Endodermal cell (in vitro differentiated cells): ENCODE measurements at regions not wholly inside any gene's neighbourhood (a gene's known extent, or its start where the extent isn't known, plus 50 kb on each side); places are given as distances from the start of the nearest gene placed in this dataset.

ENCODE experiments used
- DNase-seq: peaks from one replicate; pipeline ENCODE4 v3.0.0-alpha.2; 2017
- H3K27ac ChIP-seq: 2 replicates; pipeline ENCODE4 v1.5.1; 2013; ENCODE audit warnings: mild to moderate bottlenecking, low read depth, low read length, moderate library complexity
- H3K27me3 ChIP-seq: 2 replicates; pipeline ENCODE4 v1.6.1; 2013; ENCODE audit warnings: mild to moderate bottlenecking, low read length, moderate library complexity; ENCODE audit not compliant: insufficient read depth, control insufficient read depth, poor library complexity, severe bottlenecking
- H3K36me3 ChIP-seq: 2 replicates; pipeline ENCODE4 v1.7.0; 2013; ENCODE audit warnings: mild to moderate bottlenecking, low read length, moderate library complexity; ENCODE audit not compliant: control insufficient read depth, insufficient read depth
- H3K4me1 ChIP-seq: one replicate; pipeline ENCODE4 v1.7.0; 2013; ENCODE audit warnings: low read length; ENCODE audit not compliant: control insufficient read depth, insufficient read depth
- H3K4me3 ChIP-seq: 2 replicates; pipeline ENCODE4 v1.5.1; 2013; ENCODE audit warnings: mild to moderate bottlenecking, low read length, moderate library complexity
- H3K9ac ChIP-seq: 2 replicates; pipeline ENCODE4 v1.6.1; 2013; ENCODE audit warnings: mild to moderate bottlenecking, low read length, moderate library complexity; ENCODE audit not compliant: poor library complexity, severe bottlenecking; ENCODE audit errors: extremely low read depth
- H3K9me3 ChIP-seq: 2 replicates; pipeline ENCODE4 v1.6.1; 2013; ENCODE audit warnings: mild to moderate bottlenecking, low read length, moderate library complexity; ENCODE audit not compliant: control insufficient read depth
- H3K27ac Mint-ChIP-seq: 2 replicates; pipeline ENCODE4 v1.8.0; 2020; ENCODE audit warnings: mixed read lengths
- H3K27me3 Mint-ChIP-seq: 2 replicates; pipeline ENCODE4 v1.8.0; 2021; ENCODE audit warnings: mild to moderate bottlenecking, mixed read lengths; ENCODE audit not compliant: insufficient read depth
- H3K36me3 Mint-ChIP-seq: 2 replicates; pipeline ENCODE4 v1.8.0; 2020; ENCODE audit warnings: low read depth, mixed read lengths
- H3K4me1 Mint-ChIP-seq: 2 replicates; pipeline ENCODE4 v1.8.0; 2020; ENCODE audit warnings: mixed read lengths
- H3K4me3 Mint-ChIP-seq: 2 replicates; pipeline ENCODE4 v1.8.0; 2020; ENCODE audit warnings: mild to moderate bottlenecking, moderate library complexity, mixed read lengths
- H3K9me3 Mint-ChIP-seq: 2 replicates; pipeline ENCODE4 v1.8.0; 2020; ENCODE audit warnings: mild to moderate bottlenecking, mixed read lengths
- WGBS, 2 experiments: methylation state at CpG; one replicate each; pipeline versions ENCODE4 v1.1.5 to v1.1.7; 2013; ENCODE audit warnings: missing lambda C conversion rate in 2 of 2, mixed read lengths in 1 of 2; ENCODE audit not compliant: insufficient coverage in 1 of 2, insufficient read length in 1 of 2; 5-methylcytosine and 5-hydroxymethylcytosine counted together
- TF ChIP-seq, protein P1 (sequence below): fragments of 200-600 bp; sonication (generic); conservative IDR thresholded peaks from 2 replicates; pipeline ENCODE4 v1.5.0; 2021; ENCODE audit warnings: antibody characterized with exemption, mild to moderate bottlenecking

DNA sequence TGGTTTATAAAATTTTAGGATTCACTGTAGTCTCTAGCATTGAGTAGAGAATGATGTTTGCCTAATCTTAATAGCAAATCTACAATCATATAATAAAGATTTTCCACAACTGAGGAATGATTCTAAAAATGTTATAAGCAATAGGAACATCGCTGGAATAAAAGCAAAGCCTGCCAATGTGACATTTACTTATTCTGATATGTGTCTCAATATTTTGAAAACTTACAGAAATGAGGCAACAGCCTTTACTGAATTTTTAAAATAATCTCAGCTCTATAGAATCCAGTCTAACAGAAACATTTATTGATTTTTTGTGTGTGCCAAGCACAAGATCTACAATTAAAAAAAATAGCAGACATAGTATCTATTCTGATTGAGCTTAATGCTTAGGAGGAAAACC lies 303.7 kb upstream of the CCDC179 start:
- Mint-ChIP-seq H3K9me3 (no peaks in the 10 kb centered on the region), H3K27ac (no peak overlapping the region), H3K27me3 (no peaks in the 10 kb centered on the region), H3K4me1 (peaks cover 8% of the 10 kb centered on the region), H3K36me3 (peaks cover 8% of the 10 kb centered on the region), H3K4me3 (no peak overlapping the region)
- Histone ChIP-seq H3K27me3 (no peaks in the 10 kb centered on the region), H3K9me3 (no peaks in the 10 kb centered on the region), H3K36me3 (no peaks in the 10 kb centered on the region), H3K9ac (no peak overlapping the region), H3K4me1 (no peaks in the 10 kb centered on the region), H3K4me3 (no peak overlapping the region), H3K27ac (no peak overlapping the region)
- TF ChIP-seq, protein P1, sequence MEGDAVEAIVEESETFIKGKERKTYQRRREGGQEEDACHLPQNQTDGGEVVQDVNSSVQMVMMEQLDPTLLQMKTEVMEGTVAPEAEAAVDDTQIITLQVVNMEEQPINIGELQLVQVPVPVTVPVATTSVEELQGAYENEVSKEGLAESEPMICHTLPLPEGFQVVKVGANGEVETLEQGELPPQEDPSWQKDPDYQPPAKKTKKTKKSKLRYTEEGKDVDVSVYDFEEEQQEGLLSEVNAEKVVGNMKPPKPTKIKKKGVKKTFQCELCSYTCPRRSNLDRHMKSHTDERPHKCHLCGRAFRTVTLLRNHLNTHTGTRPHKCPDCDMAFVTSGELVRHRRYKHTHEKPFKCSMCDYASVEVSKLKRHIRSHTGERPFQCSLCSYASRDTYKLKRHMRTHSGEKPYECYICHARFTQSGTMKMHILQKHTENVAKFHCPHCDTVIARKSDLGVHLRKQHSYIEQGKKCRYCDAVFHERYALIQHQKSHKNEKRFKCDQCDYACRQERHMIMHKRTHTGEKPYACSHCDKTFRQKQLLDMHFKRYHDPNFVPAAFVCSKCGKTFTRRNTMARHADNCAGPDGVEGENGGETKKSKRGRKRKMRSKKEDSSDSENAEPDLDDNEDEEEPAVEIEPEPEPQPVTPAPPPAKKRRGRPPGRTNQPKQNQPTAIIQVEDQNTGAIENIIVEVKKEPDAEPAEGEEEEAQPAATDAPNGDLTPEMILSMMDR = no peak
- WGBS, 2 experiments = 100% methylated on average over 1 of the region's 1 CpG; no CpG with 5 or more reads in 1 of the 2 experiments
- DNase-seq = no peak

DNA sequence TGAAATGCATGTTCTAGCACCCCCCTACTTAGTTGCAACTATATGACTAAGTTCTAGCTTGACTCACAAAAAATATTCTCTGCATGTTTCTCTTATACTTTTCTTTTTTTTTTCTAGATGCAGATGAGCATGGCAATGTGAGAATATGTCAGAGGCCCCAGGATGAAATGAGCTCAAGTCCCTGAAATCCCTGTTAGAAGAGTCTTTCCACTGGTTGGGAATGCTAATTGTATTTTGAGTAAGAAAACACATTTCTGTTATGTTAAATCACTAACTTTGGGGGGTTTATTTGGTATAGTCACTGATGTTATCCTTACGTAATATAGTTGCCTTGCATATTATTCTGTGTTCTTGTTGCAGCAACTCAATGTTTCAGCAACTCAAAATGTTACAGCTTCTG lies 306.1 kb upstream of the CCDC179 start:
- Histone ChIP-seq H3K4me3 (no peak overlapping the region), H3K27me3 (no peaks in the 10 kb centered on the region), H3K27ac (no peak overlapping the region), H3K36me3 (no peaks in the 10 kb centered on the region), H3K4me1 (no peaks in the 10 kb centered on the region), H3K9ac (no peak overlapping the region), H3K9me3 (no peaks in the 10 kb centered on the region)
- Mint-ChIP-seq H3K4me1 (peaks cover 22% of the 10 kb centered on the region), H3K4me3 (no peak overlapping the region), H3K27me3 (no peaks in the 10 kb centered on the region), H3K27ac (no peak overlapping the region), H3K36me3 (peaks cover 4% of the 10 kb centered on the region), H3K9me3 (no peaks in the 10 kb centered on the region)
- WGBS, 2 experiments = 100% methylated on average over 1 of the region's 1 CpG
- DNase-seq = no peak
- TF ChIP-seq, protein P1 = no peak

DNA sequence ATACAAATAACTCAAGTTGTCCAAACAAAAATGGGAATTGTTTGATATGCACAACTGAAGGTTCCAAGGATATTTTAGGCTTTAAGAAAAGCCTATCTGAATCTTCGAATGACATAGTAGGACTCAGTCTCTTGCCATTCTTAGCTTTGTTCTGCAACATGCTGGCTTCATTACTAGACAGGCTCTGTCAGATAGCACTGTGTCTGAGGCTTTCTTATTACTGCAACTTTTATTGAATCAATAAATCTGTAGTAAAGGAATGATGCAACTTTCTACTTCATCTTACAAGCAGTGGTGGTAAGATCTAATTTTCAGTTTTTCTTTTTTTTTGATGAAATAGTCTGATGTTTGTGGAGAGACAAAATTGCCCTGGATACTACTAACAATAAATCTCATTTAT lies 319.3 kb upstream of the CCDC179 start:
- H3K27ac Mint-ChIP-seq = no peak overlapping the region
- no peak overlapping the region for H3K4me3 Mint-ChIP-seq
- H3K27ac ChIP-seq = no peak overlapping the region
- no peaks in the 10 kb centered on the region for H3K27me3 Mint-ChIP-seq
- 88 to 97% methylated on average over 1 of the region's 1 CpG for WGBS, 2 experiments
- H3K9me3 ChIP-seq = peaks cover 11% of the 10 kb centered on the region
- no peaks in the 10 kb centered on the region for H3K36me3 ChIP-seq
- H3K4me1 ChIP-seq = no peaks in the 10 kb centered on the region
- H3K36me3 Mint-ChIP-seq = peaks cover 28% of the 10 kb centered on the region
- H3K4me1 Mint-ChIP-seq = peaks cover 12% of the 10 kb centered on the region
- H3K27me3 ChIP-seq = no peaks in the 10 kb centered on the region
- H3K9me3 Mint-ChIP-seq = peaks cover 11% of the 10 kb centered on the region
- TF ChIP-seq, protein P1 = no peak
- DNase-seq = no peak
- no peak overlapping the region for H3K4me3 ChIP-seq
- H3K9ac ChIP-seq = no peak overlapping the region
